H1 (cell line): ENCODE measurements at regions not wholly inside any gene's neighbourhood (a gene's known extent, or its start where the extent isn't known, plus 50 kb on each side); places are given as distances from the start of the nearest gene placed in this dataset.

Experiments
- CTCF ChIA-PET: fragments of 300-600 bp; sonication (Branson Sonifier 250); formaldehyde crosslinking; loops from one replicate; lab custom pipeline; 2021; ENCODE audit not compliant: partially characterized antibody; lab: Charles Lee
- POLR2A ChIA-PET: fragments of 300-600 bp; sonication (Branson Sonifier 250); formaldehyde crosslinking; loops from one replicate; lab custom pipeline; 2021; ENCODE audit warnings: inconsistent platforms; ENCODE audit not compliant: partially characterized antibody; lab: Charles Lee
- DNase-seq, 2 experiments: peaks; one replicate each; pipeline versions ENCODE4 v3.0.0 to v3.0.0-alpha.2; 2010 to 2022; ENCODE audit warnings: low spot score in 2 of 2, low read depth in 1 of 2, mixed read lengths in 1 of 2
- FAIRE-seq: peaks from 2 replicates; lab custom pipeline; 2011; peaks lifted over from hg19 to GRCh38; lab: Jason Lieb, UNC
- H2AFZ ChIP-seq: 2 replicates; pipeline ENCODE4 v1.8.1; 2012; ENCODE audit warnings: low read length, inconsistent platforms
- H2AK5ac ChIP-seq: 2 replicates; pipeline ENCODE4 v1.6.1; 2013; ENCODE audit warnings: low read depth, low read length
- H2BK120ac ChIP-seq: replicated peaks from 2 replicates; pipeline ENCODE3; 2013; ENCODE audit warnings: low read depth, low read length, inconsistent platforms
- H2BK12ac ChIP-seq: 2 replicates; pipeline ENCODE4 v1.6.1; 2013; ENCODE audit warnings: low read depth, low read length
- H2BK15ac ChIP-seq: 2 replicates; pipeline ENCODE4 v1.6.1; 2013; ENCODE audit warnings: low read length
- H2BK20ac ChIP-seq: 2 replicates; pipeline ENCODE4 v1.6.1; 2013; ENCODE audit warnings: low read length
- H2BK5ac ChIP-seq: 2 replicates; pipeline ENCODE4 v1.6.1; 2013; ENCODE audit warnings: low read depth, low read length
- H3K14ac ChIP-seq: 2 replicates; pipeline ENCODE4 v1.6.1; 2013; ENCODE audit warnings: inconsistent platforms; ENCODE audit not compliant: insufficient read length
- H3K18ac ChIP-seq: 2 replicates; pipeline ENCODE4 v1.6.1; 2013; ENCODE audit warnings: low read length; ENCODE audit errors: extremely low read depth
- H3K23ac ChIP-seq: 2 replicates; pipeline ENCODE4 v1.6.1; 2013; ENCODE audit warnings: inconsistent platforms; ENCODE audit not compliant: insufficient read length
- H3K23me2 ChIP-seq: 2 replicates; pipeline ENCODE4 v1.6.1; 2013; ENCODE audit warnings: low read depth, low read length
- H3K27ac ChIP-seq: 2 replicates; pipeline ENCODE4 v1.6.1; 2011; ENCODE audit warnings: low read depth, low read length, inconsistent platforms
- H3K27me3 ChIP-seq, 4 experiments: replicated peaks in 1 of 4; 1 replicate in 1 of 4; 2 replicates in 3 of 4; pipeline versions ENCODE4 v1.6.1 to v1.8.1; 2011 to 2013; ENCODE audit warnings: low read length in 3 of 4, mild to moderate bottlenecking in 3 of 4, inconsistent platforms in 2 of 4, mixed read lengths in 2 of 4, moderate library complexity in 1 of 4; ENCODE audit not compliant: control insufficient read depth in 3 of 4, insufficient read depth in 3 of 4; ENCODE audit errors: extremely low read depth in 1 of 4
- H3K36me3 ChIP-seq, 4 experiments: 2 replicates each; pipeline versions ENCODE4 v1.6.1 to v1.8.1; 2011 to 2013; ENCODE audit warnings: mild to moderate bottlenecking in 4 of 4, low read length in 3 of 4, moderate library complexity in 2 of 4, control low read depth in 1 of 4, inconsistent platforms in 1 of 4; ENCODE audit not compliant: insufficient read depth in 4 of 4, control insufficient read depth in 2 of 4
- H3K4ac ChIP-seq: replicated peaks from 2 replicates; pipeline ENCODE3; 2013; ENCODE audit warnings: low read length, low read depth, mixed read lengths, inconsistent platforms; ENCODE audit not compliant: insufficient read length
- H3K4me1 ChIP-seq, 4 experiments: replicated peaks in 1 of 4; 1 replicate in 1 of 4; 2 replicates in 3 of 4; pipeline versions ENCODE4 v1.6.1 to v1.8.1; 2011 to 2013; ENCODE audit warnings: low read length in 3 of 4, inconsistent platforms in 2 of 4, mixed read lengths in 1 of 4; ENCODE audit not compliant: insufficient read depth in 4 of 4, control insufficient read depth in 3 of 4
- H3K4me2 ChIP-seq, 2 experiments: 2 replicates each; pipeline versions ENCODE4 v1.6.1 to v1.8.1; 2011 to 2013; ENCODE audit warnings: low read depth in 2 of 2, low read length in 2 of 2, control low read depth in 1 of 2, inconsistent platforms in 1 of 2, mild to moderate bottlenecking in 1 of 2; ENCODE audit not compliant: insufficient read depth in 1 of 2
- H3K4me3 ChIP-seq, 4 experiments: fragments of 200-600, 300-600 bp in 1 of 4; sonication (generic), shearing (Covaris generic), sonication (Bioruptor Twin) in 1 of 4; 2 replicates each; pipeline versions ENCODE4 v1.5.1 to v1.8.1; 2011 to 2016; ENCODE audit warnings: low read length in 4 of 4, low read depth in 3 of 4, control low read depth in 2 of 4, inconsistent platforms in 2 of 4, mild to moderate bottlenecking in 2 of 4, mixed read lengths in 1 of 4, moderate library complexity in 1 of 4; ENCODE audit not compliant: insufficient read depth in 2 of 4; ENCODE audit errors: extremely low read depth in 1 of 4
- H3K56ac ChIP-seq: replicated peaks from 2 replicates; pipeline ENCODE3; 2013; ENCODE audit warnings: low read depth, mild to moderate bottlenecking, mixed read lengths, low read length, inconsistent platforms; ENCODE audit not compliant: insufficient read length
- H3K79me1 ChIP-seq: 2 replicates; pipeline ENCODE4 v1.6.1; 2013; ENCODE audit warnings: low read depth, low read length, control low read depth
- H3K79me2 ChIP-seq, 2 experiments: 2 replicates each; pipeline versions ENCODE4 v1.6.1 to v1.8.1; 2012 to 2013; ENCODE audit warnings: low read length in 2 of 2, mild to moderate bottlenecking in 2 of 2, inconsistent platforms in 1 of 2; ENCODE audit not compliant: insufficient read depth in 2 of 2, control insufficient read depth in 1 of 2
- H3K9ac ChIP-seq, 4 experiments: replicated peaks in 1 of 4; 1 replicate in 1 of 4; 2 replicates in 3 of 4; pipeline versions ENCODE4 v1.6.1 to v1.8.1; 2011 to 2013; ENCODE audit warnings: low read depth in 3 of 4, low read length in 3 of 4, control low read depth in 2 of 4, mild to moderate bottlenecking in 2 of 4, moderate library complexity in 2 of 4, inconsistent platforms in 1 of 4; ENCODE audit errors: extremely low read depth in 1 of 4
- H3K9me3 ChIP-seq, 2 experiments: 2 replicates each; pipeline versions ENCODE4 v1.6.1 to v1.8.1; 2012 to 2013; ENCODE audit warnings: mild to moderate bottlenecking in 2 of 2, moderate library complexity in 2 of 2, control low read depth in 1 of 2, inconsistent platforms in 1 of 2, low read depth in 1 of 2, low read length in 1 of 2, mixed read lengths in 1 of 2; ENCODE audit not compliant: insufficient read depth in 2 of 2
- H4K20me1 ChIP-seq, 2 experiments: replicated peaks in 1 of 2; 2 replicates each; pipeline versions ENCODE3 to v1.8.1; 2011 to 2013; ENCODE audit warnings: inconsistent platforms in 2 of 2, low read length in 2 of 2, mild to moderate bottlenecking in 1 of 2; ENCODE audit not compliant: insufficient read depth in 2 of 2, control insufficient read depth in 1 of 2
- H4K5ac ChIP-seq: 2 replicates; pipeline ENCODE4 v1.6.1; 2013; ENCODE audit warnings: low read length, low read depth, mixed read lengths, inconsistent platforms; ENCODE audit not compliant: insufficient read length
- H4K8ac ChIP-seq: 2 replicates; pipeline ENCODE4 v1.8.0; 2013; ENCODE audit warnings: mild to moderate bottlenecking, moderate library complexity, low read length, inconsistent platforms; ENCODE audit not compliant: insufficient read depth; ENCODE audit errors: extremely low read depth
- H4K91ac ChIP-seq: replicated peaks from 2 replicates; pipeline ENCODE3; 2013; ENCODE audit warnings: low read length, mixed read lengths, inconsistent platforms; ENCODE audit not compliant: insufficient read length
- BRCA1 ChIP-seq: IDR thresholded peaks from 2 replicates; pipeline ENCODE4 v1.6.1; 2012; ENCODE audit warnings: low read depth, low read length, improper control_type of control experiment
- WGBS, 2 experiments: shearing (Covaris generic) in 1 of 2; methylation state at CpG; one replicate each; pipeline versions ENCODE4 v1.1.6 to v1.1.7; 2013 to 2015; ENCODE audit warnings: low lambda C conversion rate in 2 of 2, mixed read lengths in 2 of 2, inconsistent platforms in 1 of 2, low coverage in 1 of 2, missing lambda C conversion rate in 1 of 2; ENCODE audit not compliant: insufficient replicate concordance in 2 of 2, insufficient coverage in 1 of 2, insufficient read length in 1 of 2; ENCODE audit errors: extremely low coverage in 1 of 2, missing lambda C conversion rate in 1 of 2; 5-methylcytosine and 5-hydroxymethylcytosine counted together
- TF ChIP-seq, protein P1 (sequence below), 3 experiments: IDR thresholded peaks; 1 replicate in 2 of 3; 2 replicates in 1 of 3; pipeline versions ENCODE4 v1.5.1 to v1.6.1; 2011; ENCODE audit warnings: low read length in 3 of 3, mild to moderate bottlenecking in 3 of 3, inconsistent platforms in 2 of 3, low read depth in 1 of 3, moderate library complexity in 1 of 3; ENCODE audit not compliant: insufficient read depth in 1 of 3; ENCODE audit errors: control extremely low read depth in 1 of 3

DNA sequence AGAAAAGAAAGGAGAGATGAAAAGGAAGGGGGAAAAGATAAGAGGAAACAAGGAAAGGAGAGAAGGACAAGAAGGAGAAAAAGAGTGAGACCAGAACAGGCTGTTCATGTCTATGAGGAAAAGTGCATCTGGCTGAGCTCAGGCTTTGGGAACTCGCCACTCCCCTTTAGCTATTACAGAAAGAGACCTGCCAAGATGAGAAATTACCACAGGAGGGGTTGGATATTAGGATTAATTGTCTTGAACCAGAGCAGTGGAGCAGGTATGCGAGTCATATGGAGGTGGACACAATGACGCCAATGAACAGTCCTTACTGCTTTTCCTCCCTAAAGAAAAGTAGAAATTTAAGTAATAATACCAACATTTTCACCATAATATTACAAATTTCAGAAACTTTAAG lies 577.0 kb upstream of the ARRDC4 start:
- Histone ChIP-seq H4K20me1 (no peaks in the 10 kb centered on the region), H2BK12ac (no peak overlapping the region), H3K27ac (no peak overlapping the region), H2AFZ (no peak overlapping the region), H2BK20ac (no peak overlapping the region), H3K56ac (no peak overlapping the region), H2AK5ac (no peak overlapping the region), H3K4ac (no peak overlapping the region), H3K9ac (no peak overlapping the region; a peak in 1 of 7 replicates), H3K4me1 (no peaks in the 10 kb centered on the region), H3K9me3 (no peaks in the 10 kb centered on the region), H3K14ac (no peak overlapping the region), H4K5ac (no peak overlapping the region), H2BK5ac (no peak overlapping the region), H4K91ac (no peak overlapping the region), H3K4me3 (no peak overlapping the region), H4K8ac (no peak overlapping the region), H3K79me1 (no peaks in the 10 kb centered on the region), H3K4me2 (no peak overlapping the region), H3K27me3 (peaks cover 0 to 1% (median 0%) of the 10 kb centered on the region in 4 experiments; a peak in 1 of 7 replicates), H2BK120ac (no peak overlapping the region), H3K18ac (no peak overlapping the region), H2BK15ac (no peak overlapping the region), H3K23me2 (0 out of 2 replicates have a peak, but pooled peaks cover 2% of the 10 kb centered on the region), H3K36me3 (no peaks in the 10 kb centered on the region), H3K79me2 (no peaks in the 10 kb centered on the region), H3K23ac (no peak overlapping the region)
- DNase-seq (no peak), FAIRE-seq (no peak)
- 95% methylated on average over 3 of the region's 3 CpGs; no CpG with 5 or more reads in 1 of the 2 experiments for WGBS, 2 experiments
- POLR2A ChIA-PET: no interaction called here
- CTCF ChIA-PET: interaction anchor here (0.7 kb wide), 1 partner anchor 138 kb away, joined by 3 read pairs; no protein-coding TSS in a partner anchor
- TF ChIP-seq, protein P1, sequence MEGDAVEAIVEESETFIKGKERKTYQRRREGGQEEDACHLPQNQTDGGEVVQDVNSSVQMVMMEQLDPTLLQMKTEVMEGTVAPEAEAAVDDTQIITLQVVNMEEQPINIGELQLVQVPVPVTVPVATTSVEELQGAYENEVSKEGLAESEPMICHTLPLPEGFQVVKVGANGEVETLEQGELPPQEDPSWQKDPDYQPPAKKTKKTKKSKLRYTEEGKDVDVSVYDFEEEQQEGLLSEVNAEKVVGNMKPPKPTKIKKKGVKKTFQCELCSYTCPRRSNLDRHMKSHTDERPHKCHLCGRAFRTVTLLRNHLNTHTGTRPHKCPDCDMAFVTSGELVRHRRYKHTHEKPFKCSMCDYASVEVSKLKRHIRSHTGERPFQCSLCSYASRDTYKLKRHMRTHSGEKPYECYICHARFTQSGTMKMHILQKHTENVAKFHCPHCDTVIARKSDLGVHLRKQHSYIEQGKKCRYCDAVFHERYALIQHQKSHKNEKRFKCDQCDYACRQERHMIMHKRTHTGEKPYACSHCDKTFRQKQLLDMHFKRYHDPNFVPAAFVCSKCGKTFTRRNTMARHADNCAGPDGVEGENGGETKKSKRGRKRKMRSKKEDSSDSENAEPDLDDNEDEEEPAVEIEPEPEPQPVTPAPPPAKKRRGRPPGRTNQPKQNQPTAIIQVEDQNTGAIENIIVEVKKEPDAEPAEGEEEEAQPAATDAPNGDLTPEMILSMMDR (IDR thresholded peaks at IDR 0.05; ENCODE audit: control extremely low read depth in 1 of 3, insufficient read depth in 1 of 3, low read depth in 1 of 3, low read length in 3 of 3): no peak
- no peak for TF ChIP-seq BRCA1
